Lung (tissue), 11 donors: ENCODE measurements at regions not wholly inside any gene's neighbourhood (a gene's known extent, or its start where the extent isn't known, plus 50 kb on each side); places are given as distances from the start of the nearest gene placed in this dataset.

ENCODE experiments used
- ATAC-seq: fragments of 200-7000 bp; cut with Tn5 transposase; one replicate; pipeline ENCODE4 v1.9.1; 2020; ENCODE audit warnings: moderate number of reproducible peaks; ENCODE audit not compliant: insufficient read depth, low FRiP score
- DNase-seq, 3 donors: peaks; one replicate each; pipeline ENCODE4 v3.0.0-alpha.2; 2013 to 2017
- H3K27ac ChIP-seq, 2 donors: one replicate each; pipeline ENCODE4 v1.5.1; 2013; ENCODE audit warnings: mild to moderate bottlenecking in 2 of 2, moderate library complexity in 2 of 2, control low read depth in 1 of 2, inconsistent platforms in 1 of 2, low read depth in 1 of 2, low read length in 1 of 2
- H3K27me3 ChIP-seq, 3 donors: one replicate each; pipeline ENCODE4 v1.5.1; 2013; ENCODE audit warnings: low read length in 2 of 3; ENCODE audit not compliant: control insufficient read depth in 3 of 3, insufficient read depth in 3 of 3
- H3K36me3 ChIP-seq, 4 donors: one replicate each; pipeline ENCODE4 v1.5.1; 2013; ENCODE audit warnings: low read length in 4 of 4, mild to moderate bottlenecking in 1 of 4, moderate library complexity in 1 of 4; ENCODE audit not compliant: control insufficient read depth in 4 of 4, insufficient read depth in 4 of 4
- H3K4me1 ChIP-seq, 5 donors: one replicate each; pipeline ENCODE4 v1.5.1; 2013; ENCODE audit warnings: low read length in 5 of 5, mild to moderate bottlenecking in 2 of 5, moderate library complexity in 1 of 5; ENCODE audit not compliant: control insufficient read depth in 5 of 5, insufficient read depth in 5 of 5
- H3K4me3 ChIP-seq: one replicate; pipeline ENCODE4 v1.5.1; 2013; ENCODE audit warnings: mild to moderate bottlenecking, control low read depth, moderate library complexity
- H3K9ac ChIP-seq, 2 donors: one replicate each; pipeline ENCODE4 v1.5.1; 2013; ENCODE audit warnings: low read length in 2 of 2, control low read depth in 1 of 2; ENCODE audit not compliant: insufficient read depth in 1 of 2
- H3K9me3 ChIP-seq, 4 donors: one replicate each; pipeline ENCODE4 v1.5.1; 2013; ENCODE audit warnings: low read length in 3 of 4, mild to moderate bottlenecking in 1 of 4, moderate library complexity in 1 of 4; ENCODE audit not compliant: control insufficient read depth in 4 of 4, insufficient read depth in 3 of 4
- CTCF ChIP-seq: IDR thresholded peaks from 2 replicates; pipeline ENCODE4 v1.5.1; 2012; ENCODE audit warnings: mild to moderate bottlenecking; ENCODE audit errors: control extremely low read depth, extremely low read depth
- WGBS, 2 donors: extraction: QIAGEN DNeasy Blood & Tissue Kit; methylation state at CpG; one replicate each; pipeline ENCODE4 v1.1.7; 2013; 5-methylcytosine and 5-hydroxymethylcytosine counted together
- donor health status: control.
- donor health status: control.
- donor health status: Bipolar disorder and iron deficiency.
- donor health status: healthy.
- donor health status: DM: yes; HTN: yes; CAD: no.

GRCh38 chr16:59289151-59289550, 555.0 kb upstream of the GOT2 start:
- WGBS, 2 donors = 82 to 91% methylated on average over 3 of the region's 3 CpGs
- no peak for TF ChIP-seq CTCF

GRCh38 chr16:59274141-59274540, 540.0 kb upstream of the GOT2 start:
- no peak for TF ChIP-seq CTCF
- no peak overlapping the region for H3K4me3 ChIP-seq
- DNase-seq = no peak
- 47 to 53% methylated on average over 3 of the region's 3 CpGs for WGBS, 2 donors
- H3K27ac ChIP-seq = no peak overlapping the region
- no peaks in the 10 kb centered on the region for H3K27me3 ChIP-seq
- no peak overlapping the region for H3K9ac ChIP-seq
- H3K4me1 ChIP-seq = peaks cover 0 to 3% (median 0%) of the 10 kb centered on the region in 5 donors
- ATAC-seq = no peak
- H3K9me3 ChIP-seq = no peaks in the 10 kb centered on the region
- H3K36me3 ChIP-seq = no peaks in the 10 kb centered on the region

More at GRCh38 chr16:59289151-59289550, 555.0 kb upstream of the GOT2 start:
- no peaks in the 10 kb centered on the region for H3K27me3 ChIP-seq
- H3K9me3 ChIP-seq = peaks cover 0 to 4% (median 2%) of the 10 kb centered on the region in 4 donors
- no peak for DNase-seq
- no peak overlapping the region for H3K9ac ChIP-seq
- H3K4me3 ChIP-seq = no peak overlapping the region
- no peak overlapping the region for H3K27ac ChIP-seq
- no peaks in the 10 kb centered on the region for H3K4me1 ChIP-seq
- ATAC-seq = no peak
- no peaks in the 10 kb centered on the region for H3K36me3 ChIP-seq

- ATAC-seq (no peak), DNase-seq (no peak)
- Histone ChIP-seq H3K9me3 (no peaks in the 10 kb centered on the region), H3K4me1 (peaks cover 0 to 4% (median 0%) of the 10 kb centered on the region in 5 donors), H3K9ac (no peak overlapping the region), H3K27ac (no peak overlapping the region), H3K4me3 (no peak overlapping the region), H3K27me3 (no peaks in the 10 kb centered on the region), H3K36me3 (no peaks in the 10 kb centered on the region)
- TF ChIP-seq CTCF = no peak
- WGBS, 2 donors = 77 to 88% methylated on average over 4 of the region's 4 CpGs
Measured at GRCh38 chr16:59263955-59264354, 529.8 kb upstream of the GOT2 start.

- peaks cover 0 to 4% (median 0%) of the 10 kb centered on the region in 5 donors for H3K4me1 ChIP-seq
- DNase-seq (no peak), ATAC-seq (no peak)
- 76 to 83% methylated on average over 4 of the region's 4 CpGs for WGBS, 2 donors
- H3K36me3 ChIP-seq = no peaks in the 10 kb centered on the region
- no peaks in the 10 kb centered on the region for H3K27me3 ChIP-seq
- no peak overlapping the region for H3K4me3 ChIP-seq
- no peak for TF ChIP-seq CTCF
- H3K9me3 ChIP-seq = no peaks in the 10 kb centered on the region
- H3K9ac ChIP-seq = no peak overlapping the region
- H3K27ac ChIP-seq = no peak overlapping the region
Measured at GRCh38 chr16:59260892-59261291, 526.8 kb upstream of the GOT2 start.
